A204.1 (cell line): ENCODE measurements at regions not wholly inside any gene's neighbourhood (a gene's known extent, or its start where the extent isn't known, plus 50 kb on each side); places are given as distances from the start of the nearest gene placed in this dataset.

Experiments used
- FAIRE-seq: peaks from 2 replicates; lab custom pipeline; 2012; peaks lifted over from hg19 to GRCh38; lab: Jason Lieb, UNC

- no peak for FAIRE-seq
Observed at GRCh38 chr4:14575919-14576318, 426.4 kb upstream of the CPEB2 start.

- no peak for FAIRE-seq
Observed at GRCh38 chr4:14580061-14580460, 422.2 kb upstream of the CPEB2 start.

GRCh38 chr4:14581741-14582140, 420.5 kb upstream of the CPEB2 start:
- FAIRE-seq = no peak

- no peak for FAIRE-seq
Observed at GRCh38 chr4:14582677-14583076, 419.6 kb upstream of the CPEB2 start.

GRCh38 chr4:14583331-14583730, 418.9 kb upstream of the CPEB2 start:
- FAIRE-seq = no peak

- no peak for FAIRE-seq
Observed at GRCh38 chr4:14583752-14584151, 418.5 kb upstream of the CPEB2 start.

GRCh38 chr4:14592950-14593349, 409.3 kb upstream of the CPEB2 start:
- FAIRE-seq = no peak

GRCh38 chr4:14596028-14596427, 406.3 kb upstream of the CPEB2 start:
- FAIRE-seq = no peak

DNA sequence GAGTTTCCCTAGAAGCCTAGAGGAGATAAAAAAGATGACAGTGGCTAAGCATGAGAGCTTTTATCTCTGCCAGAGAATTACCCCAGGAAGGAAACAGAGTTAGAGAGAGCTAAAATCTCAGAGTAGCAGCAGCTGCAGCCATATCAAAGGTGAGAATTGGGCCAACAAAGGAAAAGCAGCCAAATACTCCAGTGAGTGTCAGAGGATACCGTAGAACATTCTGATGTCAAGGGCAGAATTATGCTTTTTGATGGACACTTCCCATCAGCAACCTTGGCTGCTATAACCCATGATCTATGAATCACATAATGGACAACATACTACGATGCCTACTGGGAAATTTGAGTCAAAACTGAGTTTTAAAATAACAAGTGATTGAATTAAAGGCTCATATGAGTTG, 405.8 kb upstream of the CPEB2 start:
- no peak for FAIRE-seq

GRCh38 chr4:14596904-14597303, 405.4 kb upstream of the CPEB2 start:
- no peak for FAIRE-seq

- no peak for FAIRE-seq
Observed at GRCh38 chr4:14602206-14602605, 400.1 kb upstream of the CPEB2 start.

DNA sequence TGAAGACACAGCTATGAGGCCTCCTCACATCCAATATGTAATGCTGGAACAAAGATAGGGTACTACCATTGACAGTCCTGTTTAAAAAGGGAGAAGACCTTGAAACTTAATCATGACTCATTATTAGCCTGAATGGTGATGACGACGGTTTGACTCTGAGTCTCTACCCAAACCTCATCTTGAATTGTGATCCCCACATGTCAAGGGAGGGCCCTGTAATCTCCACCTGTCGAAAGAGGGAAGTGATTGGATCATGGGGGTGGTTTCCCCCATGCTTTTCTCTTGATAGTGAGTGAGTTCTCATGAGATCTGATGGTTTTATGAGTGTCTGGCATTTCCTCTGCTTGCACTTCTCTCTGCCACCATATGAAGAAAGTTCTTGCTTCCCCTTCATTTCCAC, 395.3 kb upstream of the CPEB2 start:
- FAIRE-seq = no peak

GRCh38 chr4:14607578-14607977, 394.7 kb upstream of the CPEB2 start:
- no peak for FAIRE-seq

DNA sequence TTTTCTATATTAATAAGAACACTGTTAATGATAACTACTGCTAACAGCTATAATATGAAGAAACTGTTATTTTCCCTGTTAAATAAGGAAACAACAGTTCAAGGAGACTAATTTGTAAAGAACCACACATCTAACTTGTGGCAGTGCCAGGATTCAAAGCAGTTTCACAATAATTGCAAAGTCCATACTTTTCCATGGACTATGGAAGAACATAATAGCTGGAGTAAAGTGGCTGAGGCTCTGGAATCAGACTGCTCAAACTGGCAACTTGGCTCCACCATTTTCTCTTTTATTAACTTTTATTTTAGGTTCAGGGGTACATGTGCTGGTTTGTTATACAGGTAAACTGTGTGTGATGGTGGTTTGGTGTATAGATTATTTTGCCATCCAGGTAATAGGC, 393.7 kb upstream of the CPEB2 start:
- FAIRE-seq = no peak

GRCh38 chr4:14614840-14615239, 387.4 kb upstream of the CPEB2 start:
- no peak for FAIRE-seq

DNA sequence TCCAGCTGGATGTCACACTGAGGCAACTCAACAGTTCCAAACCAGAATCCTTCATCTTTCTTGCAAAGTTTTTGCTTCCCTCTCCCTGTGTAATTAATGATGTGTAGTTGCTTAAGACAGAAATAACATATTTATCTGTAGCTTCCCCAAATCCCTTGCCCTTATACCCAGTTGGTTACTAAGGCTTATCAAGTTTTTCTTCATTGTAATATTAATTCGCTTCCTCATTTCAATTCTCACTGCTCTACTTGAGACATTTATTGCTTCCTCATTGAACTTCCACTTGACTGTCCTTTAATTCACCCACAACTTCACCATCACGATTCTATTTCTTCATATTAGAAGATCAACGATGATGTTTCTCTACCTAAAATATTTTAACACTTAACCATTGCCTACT, 386.6 kb upstream of the CPEB2 start:
- no peak for FAIRE-seq

GRCh38 chr4:14620567-14621141, 381.6 kb upstream of the CPEB2 start:
- FAIRE-seq = no peak

DNA sequence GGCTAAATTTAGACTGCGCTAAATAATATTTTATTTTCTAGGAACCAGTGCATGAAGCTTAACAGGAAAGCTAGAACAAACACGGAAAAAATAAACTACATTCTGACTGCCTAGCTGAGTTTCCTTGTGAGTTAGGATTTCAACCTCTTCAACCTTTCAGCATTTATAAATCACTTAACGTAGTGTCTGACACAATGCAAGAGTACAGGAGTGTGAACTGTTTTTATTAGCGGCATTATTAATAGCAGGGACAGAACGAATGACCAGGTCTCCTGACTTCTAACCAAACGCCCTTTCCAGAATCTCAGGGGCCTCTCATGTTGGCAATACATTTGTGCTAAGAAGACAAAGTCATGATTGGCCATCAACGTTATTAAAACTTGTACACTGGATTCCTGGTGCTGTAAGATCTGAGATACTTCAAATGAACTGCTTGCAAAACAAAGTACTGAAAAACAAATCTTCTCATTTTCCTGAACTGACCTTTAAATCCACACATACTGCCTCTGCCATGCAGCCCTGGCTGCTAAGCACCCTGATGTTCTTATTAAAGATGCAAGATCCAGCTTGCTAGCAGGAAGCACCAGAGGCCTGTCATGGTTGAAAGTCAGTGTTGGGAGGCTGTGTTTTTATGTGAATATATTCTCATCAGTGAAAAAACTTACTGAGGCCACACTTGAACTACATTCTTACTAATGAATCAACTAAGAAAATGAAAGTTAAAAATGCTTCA, 380.4 kb upstream of the CPEB2 start:
- no peak for FAIRE-seq

GRCh38 chr4:14627038-14627437, 375.2 kb upstream of the CPEB2 start:
- no peak for FAIRE-seq

DNA sequence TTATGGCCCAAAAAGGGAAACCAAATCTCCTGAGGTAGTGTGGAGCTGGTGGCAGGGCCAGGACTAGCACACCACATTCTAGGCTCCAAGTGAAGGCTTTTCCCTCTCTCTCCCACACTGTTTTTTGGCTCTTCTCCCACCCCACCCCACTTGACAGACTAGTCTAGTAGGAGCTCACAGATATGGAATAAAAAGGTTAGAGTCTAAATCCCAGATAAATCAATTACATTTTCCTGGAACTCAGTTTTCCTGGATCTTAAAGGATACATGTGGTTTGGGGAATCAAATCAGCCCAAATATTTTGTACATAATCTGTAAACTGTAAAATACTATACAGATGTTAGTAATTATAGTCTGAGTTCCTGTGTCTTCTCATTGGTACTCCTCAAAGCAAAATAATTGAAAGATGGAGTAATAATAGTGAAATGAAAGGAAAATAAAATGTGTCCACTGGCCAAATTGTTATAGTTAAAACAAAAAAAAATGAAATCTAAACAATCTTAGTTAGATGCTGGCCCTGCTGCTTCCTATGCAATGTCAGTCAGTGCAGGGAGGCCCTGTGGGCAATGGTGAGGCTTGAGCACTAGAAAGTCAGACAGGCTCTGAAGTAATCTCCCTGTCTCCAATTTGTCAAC, 370.4 kb upstream of the CPEB2 start:
- FAIRE-seq = no peak

GRCh38 chr4:14636563-14636962, 365.7 kb upstream of the CPEB2 start:
- no peak for FAIRE-seq

- FAIRE-seq = no peak
Observed at GRCh38 chr4:14640476-14640875, 361.8 kb upstream of the CPEB2 start.

- FAIRE-seq = no peak
Observed at GRCh38 chr4:14641871-14642270, 360.4 kb upstream of the CPEB2 start.
